ENCODE measurements at regions not wholly inside any gene's neighbourhood (a gene's known extent, or its start where the extent isn't known, plus 50 kb on each side); places are given as distances from the start of the nearest gene placed in this dataset.

- POLR2A ChIA-PET, result no interaction called here
- no peak for DNase-seq (ENCODE audit: low read depth, low spot score)
- no peak overlapping the region for H3K4me3 ChIP-seq (ENCODE audit: low read depth, low read length)
- no peak for TF ChIP-seq CTCF (IDR thresholded peaks at IDR 0.05; ENCODE audit: insufficient read depth, low read length, missing control alignments)
- CTCF ChIA-PET, result interaction anchor here (1.0 to 7.5 kb wide), 11 partner anchors 7 to 455 kb away, joined by 3 to 124 read pairs (median 5); no protein-coding TSS in a partner anchor
Observed at GRCh38 chr21:38156200-38156599, 100.6 kb upstream of the KCNJ15 start.

GRCh38 chr21:38159355-38159754, 97.4 kb upstream of the KCNJ15 start:
- CTCF ChIA-PET, result interaction anchor here (0.6 to 7.5 kb wide), 16 partner anchors 8 to 222 kb away, joined by 3 to 124 read pairs (median 5); no protein-coding TSS in a partner anchor
- POLR2A ChIA-PET, result no interaction called here
- DNase-seq (ENCODE audit: low read depth, low spot score), result peak; percentile 49
- no peak overlapping the region for H3K4me3 ChIP-seq (ENCODE audit: low read depth, low read length)
- peak; percentile 82 for TF ChIP-seq CTCF (IDR thresholded peaks at IDR 0.05; ENCODE audit: insufficient read depth, low read length, missing control alignments)

- CTCF ChIA-PET, result interaction anchor here (3.9 to 12.8 kb wide), 3 partner anchors 7 to 189 kb away, joined by 13 to 459 read pairs (median 95); no protein-coding TSS in a partner anchor
- no peak for TF ChIP-seq CTCF (IDR thresholded peaks at IDR 0.05; ENCODE audit: insufficient read depth, low read length, missing control alignments)
- no peak for DNase-seq (ENCODE audit: low read depth, low spot score)
- POLR2A ChIA-PET, result no interaction called here
- no peak overlapping the region for H3K4me3 ChIP-seq (ENCODE audit: low read depth, low read length)
Observed at GRCh38 chr21:38165466-38166172, 91.2 kb upstream of the KCNJ15 start.

GRCh38 chr21:38166173-38166535, 90.6 kb upstream of the KCNJ15 start:
- H3K4me3 ChIP-seq (ENCODE audit: low read depth, low read length), result no peak overlapping the region
- DNase-seq (ENCODE audit: low read depth, low spot score), result no peak
- CTCF ChIA-PET, result interaction anchor here (1.2 to 12.8 kb wide), 5 partner anchors 8 to 188 kb away, joined by 3 to 459 read pairs (median 13); no protein-coding TSS in a partner anchor
- no peak for TF ChIP-seq CTCF (IDR thresholded peaks at IDR 0.05; ENCODE audit: insufficient read depth, low read length, missing control alignments)
- POLR2A ChIA-PET, result no interaction called here

GRCh38 chr21:38167345-38167744, 89.4 kb upstream of the KCNJ15 start:
- POLR2A ChIA-PET, result no interaction called here
- no peak for TF ChIP-seq CTCF (IDR thresholded peaks at IDR 0.05; ENCODE audit: insufficient read depth, low read length, missing control alignments)
- no peak for DNase-seq (ENCODE audit: low read depth, low spot score)
- H3K4me3 ChIP-seq (ENCODE audit: low read depth, low read length), result no peak overlapping the region
- CTCF ChIA-PET, result interaction anchor here (1.1 to 12.8 kb wide), 10 partner anchors 9 to 493 kb away, joined by 3 to 459 read pairs (median 5); no protein-coding TSS in a partner anchor

- TF ChIP-seq CTCF (IDR thresholded peaks at IDR 0.05; ENCODE audit: insufficient read depth, low read length, missing control alignments), result peak; percentile 49
- DNase-seq (ENCODE audit: low read depth, low spot score), result no peak
- H3K4me3 ChIP-seq (ENCODE audit: low read depth, low read length), result no peak overlapping the region
- ChIA-PET CTCF (interaction anchor here (0.7 to 12.8 kb wide), 26 partner anchors 10 to 496 kb away, joined by 3 to 459 read pairs (median 4); no protein-coding TSS in a partner anchor), POLR2A (interaction anchor here (1.0 kb wide), 1 partner anchor 182 kb away, joined by 6 read pairs; no protein-coding TSS in a partner anchor)
Observed at GRCh38 chr21:38170283-38170682, 86.5 kb upstream of the KCNJ15 start.
